Activated T-cell treated with anti-CD3 and anti-CD28 coated beads, Interleukin-2, amount 50 U/mL, for 72 hours (primary cell): ENCODE measurements at regions not wholly inside any gene's neighbourhood (a gene's known extent, or its start where the extent isn't known, plus 50 kb on each side); places are given as distances from the start of the nearest gene placed in this dataset.

ENCODE experiments used
- ATAC-seq, 2 donors: fragments of 150-1000 bp; cut with Tn5 transposase; replicated peaks in 1 of 2; 2 replicates each; pipeline ENCODE4 v1.10.0; 2021; ENCODE audit warnings: moderate library complexity in 2 of 2, mild to moderate bottlenecking in 1 of 2
- DNase-seq, 2 donors: peaks; one replicate each; pipeline ENCODE4 v3.0.0; 2021 to 2022; ENCODE audit warnings: mixed read lengths in 1 of 2
- H3K27ac Mint-ChIP-seq: one replicate; pipeline ENCODE4 v1.8.0; 2022; ENCODE audit warnings: mild to moderate bottlenecking, moderate library complexity, mixed read lengths
- H3K27me3 Mint-ChIP-seq: one replicate; pipeline ENCODE4 v1.8.0; 2022; ENCODE audit warnings: low read depth, mixed read lengths
- H3K36me3 Mint-ChIP-seq, 2 donors: one replicate each; pipeline ENCODE4 v1.8.0; 2022; ENCODE audit warnings: mixed read lengths in 2 of 2, mild to moderate bottlenecking in 1 of 2; ENCODE audit not compliant: insufficient read depth in 2 of 2
- H3K4me1 Mint-ChIP-seq: one replicate; pipeline ENCODE4 v1.8.0; 2022; ENCODE audit warnings: low read depth, mixed read lengths
- H3K4me3 Mint-ChIP-seq, 2 donors: one replicate each; pipeline ENCODE4 v1.8.0; 2022; ENCODE audit warnings: mild to moderate bottlenecking in 2 of 2, mixed read lengths in 2 of 2, moderate library complexity in 2 of 2
- H3K9me3 Mint-ChIP-seq, 2 donors: one replicate each; pipeline ENCODE4 v1.8.0; 2022; ENCODE audit warnings: mixed read lengths in 2 of 2

- Mint-ChIP-seq H3K4me1 (no peaks in the 10 kb centered on the region), H3K9me3 (peaks cover 12 to 15% of the 10 kb centered on the region in 2 donors), H3K27me3 (no peaks in the 10 kb centered on the region), H3K36me3 (peaks cover 2 to 3% of the 10 kb centered on the region in 2 donors), H3K27ac (no peak overlapping the region), H3K4me3 (no peak overlapping the region)
- no peak for DNase-seq
- no peak for ATAC-seq
Observed at GRCh38 chr4:181711387-181711786, 531.8 kb upstream of the TENM3 start.

GRCh38 chr4:181728305-181728966 is 514.8 kb upstream of the TENM3 start:
- ATAC-seq: no peak
- no peak for DNase-seq
- Mint-ChIP-seq H3K4me3 (no peak overlapping the region), H3K4me1 (no peaks in the 10 kb centered on the region), H3K27me3 (no peaks in the 10 kb centered on the region), H3K36me3 (peaks cover 0 to 2% of the 10 kb centered on the region in 2 donors), H3K9me3 (peaks cover 4% of the 10 kb centered on the region in 2 donors), H3K27ac (no peak overlapping the region)

- peaks cover 2% of the 10 kb centered on the region in 2 donors for H3K9me3 Mint-ChIP-seq
- H3K36me3 Mint-ChIP-seq: no peaks in the 10 kb centered on the region
- DNase-seq (no peak), ATAC-seq (no peak)
- no peak overlapping the region for H3K4me3 Mint-ChIP-seq
- H3K27me3 Mint-ChIP-seq: no peaks in the 10 kb centered on the region
- H3K4me1 Mint-ChIP-seq: no peaks in the 10 kb centered on the region
- no peak overlapping the region for H3K27ac Mint-ChIP-seq
Observed at GRCh38 chr4:181731900-181732299, 511.3 kb upstream of the TENM3 start.

GRCh38 chr4:181737744-181738143 is 505.5 kb upstream of the TENM3 start:
- no peaks in the 10 kb centered on the region for H3K4me1 Mint-ChIP-seq
- no peaks in the 10 kb centered on the region for H3K27me3 Mint-ChIP-seq
- ATAC-seq (no peak), DNase-seq (no peak)
- H3K27ac Mint-ChIP-seq: no peak overlapping the region
- no peak overlapping the region for H3K4me3 Mint-ChIP-seq
- H3K36me3 Mint-ChIP-seq: no peaks in the 10 kb centered on the region
- no peaks in the 10 kb centered on the region for H3K9me3 Mint-ChIP-seq

GRCh38 chr4:181739031-181739430 is 504.2 kb upstream of the TENM3 start:
- ATAC-seq (no peak), DNase-seq (no peak)
- Mint-ChIP-seq H3K4me3 (no peak overlapping the region), H3K36me3 (no peaks in the 10 kb centered on the region), H3K27ac (no peak overlapping the region), H3K9me3 (peaks cover 0 to 3% of the 10 kb centered on the region in 2 donors), H3K27me3 (no peaks in the 10 kb centered on the region), H3K4me1 (no peaks in the 10 kb centered on the region)

GRCh38 chr4:181741513-181741912 is 501.7 kb upstream of the TENM3 start:
- Mint-ChIP-seq H3K4me3 (no peak overlapping the region), H3K9me3 (peaks cover 0 to 3% of the 10 kb centered on the region in 2 donors), H3K27ac (no peak overlapping the region), H3K36me3 (no peaks in the 10 kb centered on the region), H3K27me3 (no peaks in the 10 kb centered on the region), H3K4me1 (no peaks in the 10 kb centered on the region)
- ATAC-seq (no peak), DNase-seq (no peak)

- no peaks in the 10 kb centered on the region for H3K27me3 Mint-ChIP-seq
- no peak overlapping the region for H3K27ac Mint-ChIP-seq
- H3K9me3 Mint-ChIP-seq: peaks cover 0 to 4% of the 10 kb centered on the region in 2 donors
- ATAC-seq (no peak), DNase-seq (no peak)
- H3K36me3 Mint-ChIP-seq: no peaks in the 10 kb centered on the region
- H3K4me3 Mint-ChIP-seq: no peak overlapping the region
- no peaks in the 10 kb centered on the region for H3K4me1 Mint-ChIP-seq
Observed at GRCh38 chr4:181745933-181746625, 497.1 kb upstream of the TENM3 start.

- H3K4me1 Mint-ChIP-seq: no peaks in the 10 kb centered on the region
- no peak overlapping the region for H3K4me3 Mint-ChIP-seq
- H3K27ac Mint-ChIP-seq: no peak overlapping the region
- H3K27me3 Mint-ChIP-seq: no peaks in the 10 kb centered on the region
- ATAC-seq (no peak), DNase-seq (no peak)
- H3K9me3 Mint-ChIP-seq: peaks cover 0 to 1% of the 10 kb centered on the region in 2 donors
- H3K36me3 Mint-ChIP-seq: no peaks in the 10 kb centered on the region
Observed at GRCh38 chr4:181748581-181748980, 494.6 kb upstream of the TENM3 start.

- Mint-ChIP-seq H3K4me1 (no peaks in the 10 kb centered on the region), H3K27me3 (no peaks in the 10 kb centered on the region), H3K36me3 (no peaks in the 10 kb centered on the region), H3K27ac (no peak overlapping the region), H3K9me3 (peaks cover 2 to 4% of the 10 kb centered on the region in 2 donors), H3K4me3 (no peak overlapping the region)
- DNase-seq (no peak), ATAC-seq (no peak)
Observed at GRCh38 chr4:181752516-181752915, 490.7 kb upstream of the TENM3 start.

- Mint-ChIP-seq H3K27me3 (no peaks in the 10 kb centered on the region), H3K36me3 (no peaks in the 10 kb centered on the region), H3K4me1 (no peaks in the 10 kb centered on the region), H3K9me3 (peaks cover 2 to 4% of the 10 kb centered on the region in 2 donors), H3K27ac (no peak overlapping the region), H3K4me3 (no peak overlapping the region)
- ATAC-seq (no peak), DNase-seq (no peak)
Observed at GRCh38 chr4:181753207-181753606, 490.0 kb upstream of the TENM3 start.

GRCh38 chr4:181755846-181756245 is 487.4 kb upstream of the TENM3 start:
- H3K4me3 Mint-ChIP-seq: no peak overlapping the region
- peaks cover 2 to 4% of the 10 kb centered on the region in 2 donors for H3K9me3 Mint-ChIP-seq
- DNase-seq (no peak), ATAC-seq (no peak)
- no peaks in the 10 kb centered on the region for H3K4me1 Mint-ChIP-seq
- no peaks in the 10 kb centered on the region for H3K27me3 Mint-ChIP-seq
- H3K36me3 Mint-ChIP-seq: no peaks in the 10 kb centered on the region
- no peak overlapping the region for H3K27ac Mint-ChIP-seq

GRCh38 chr4:181756451-181757095 is 486.6 kb upstream of the TENM3 start:
- Mint-ChIP-seq H3K27ac (no peak overlapping the region), H3K9me3 (peaks cover 2 to 4% of the 10 kb centered on the region in 2 donors), H3K4me1 (no peaks in the 10 kb centered on the region), H3K36me3 (no peaks in the 10 kb centered on the region), H3K27me3 (no peaks in the 10 kb centered on the region), H3K4me3 (no peak overlapping the region)
- ATAC-seq: no peak
- DNase-seq: no peak

- H3K36me3 Mint-ChIP-seq: no peaks in the 10 kb centered on the region
- DNase-seq: no peak
- no peak overlapping the region for H3K4me3 Mint-ChIP-seq
Observed at GRCh38 chr4:181757098-181757497, 486.1 kb upstream of the TENM3 start.

More at GRCh38 chr4:181757098-181757497, 486.1 kb upstream of the TENM3 start:
- Mint-ChIP-seq H3K4me1 (no peaks in the 10 kb centered on the region), H3K27ac (no peak overlapping the region), H3K9me3 (peaks cover 2 to 5% of the 10 kb centered on the region in 2 donors), H3K27me3 (no peaks in the 10 kb centered on the region)
- no peak for ATAC-seq
